Mesenchymal stem cell (in vitro differentiated cells and primary cell): ENCODE measurements at regions not wholly inside any gene's neighbourhood (a gene's known extent, or its start where the extent isn't known, plus 50 kb on each side); places are given as distances from the start of the nearest gene placed in this dataset.

Experiments
- DNase-seq: peaks from one replicate; pipeline ENCODE4 v3.0.0-alpha.2; 2013
- H2AFZ ChIP-seq: one replicate; pipeline ENCODE4 v1.6.1; 2013; ENCODE audit warnings: low read depth, mild to moderate bottlenecking, control low read depth, inconsistent platforms, low read length, moderate library complexity
- H2AK5ac ChIP-seq: 2 replicates; pipeline ENCODE4 v1.6.1; 2013; ENCODE audit warnings: low read length, moderate library complexity, mild to moderate bottlenecking, inconsistent platforms; ENCODE audit not compliant: severe bottlenecking
- H2BK120ac ChIP-seq: one replicate; pipeline ENCODE4 v1.6.1; 2013; ENCODE audit warnings: low read depth, mild to moderate bottlenecking, inconsistent platforms, low read length, moderate library complexity
- H2BK12ac ChIP-seq, 2 experiments: one replicate each; pipeline ENCODE4 v1.6.1; 2013; ENCODE audit warnings: inconsistent platforms in 2 of 2, low read length in 2 of 2, mild to moderate bottlenecking in 2 of 2, moderate library complexity in 2 of 2, control low read depth in 1 of 2
- H2BK15ac ChIP-seq: one replicate; pipeline ENCODE4 v1.6.1; 2013; ENCODE audit warnings: mild to moderate bottlenecking, low read depth, inconsistent platforms; ENCODE audit not compliant: poor library complexity, severe bottlenecking
- H2BK5ac ChIP-seq: 2 replicates; pipeline ENCODE4 v1.6.1; 2013; ENCODE audit warnings: low read depth, mild to moderate bottlenecking, low read length, control low read depth, inconsistent platforms; ENCODE audit not compliant: poor library complexity, severe bottlenecking
- H3K14ac ChIP-seq, 2 experiments: one replicate each; pipeline ENCODE4 v1.6.1; 2013; ENCODE audit warnings: inconsistent platforms in 2 of 2, low read length in 2 of 2, control low read depth in 1 of 2, mild to moderate bottlenecking in 1 of 2, moderate library complexity in 1 of 2
- H3K18ac ChIP-seq, 2 experiments: one replicate each; pipeline ENCODE4 v1.6.1; 2013; ENCODE audit warnings: inconsistent platforms in 2 of 2, low read length in 2 of 2, control low read depth in 1 of 2, low read depth in 1 of 2, mild to moderate bottlenecking in 1 of 2
- H3K23ac ChIP-seq, 2 experiments: one replicate each; pipeline ENCODE4 v1.6.1; 2013; ENCODE audit warnings: inconsistent platforms in 2 of 2, low read length in 2 of 2, mild to moderate bottlenecking in 2 of 2, moderate library complexity in 2 of 2, control low read depth in 1 of 2
- H3K27ac ChIP-seq: 2 replicates; pipeline ENCODE4 v1.5.1; 2013; ENCODE audit warnings: mild to moderate bottlenecking, moderate library complexity, low read length, control low read depth, inconsistent platforms; ENCODE audit not compliant: poor library complexity, severe bottlenecking
- H3K27me3 ChIP-seq, 2 experiments: 2 replicates each; pipeline versions ENCODE4 v1.6.1 to v1.7.0; 2013; ENCODE audit warnings: low read length in 2 of 2, mild to moderate bottlenecking in 2 of 2, moderate library complexity in 2 of 2, control low read depth in 1 of 2, inconsistent platforms in 1 of 2; ENCODE audit not compliant: control insufficient read depth in 1 of 2, insufficient read depth in 1 of 2
- H3K36me3 ChIP-seq, 2 experiments: 2 replicates each; pipeline versions ENCODE4 v1.6.1 to v1.7.0; 2013; ENCODE audit warnings: low read length in 2 of 2, control low read depth in 1 of 2, inconsistent platforms in 1 of 2, low read depth in 1 of 2, mild to moderate bottlenecking in 1 of 2; ENCODE audit not compliant: insufficient read depth in 2 of 2, control insufficient read depth in 1 of 2
- H3K4ac ChIP-seq, 2 experiments: one replicate each; pipeline ENCODE4 v1.6.1; 2013; ENCODE audit warnings: inconsistent platforms in 2 of 2, low read length in 2 of 2, mild to moderate bottlenecking in 2 of 2, moderate library complexity in 2 of 2, control low read depth in 1 of 2, low read depth in 1 of 2
- H3K4me1 ChIP-seq: 2 replicates; pipeline ENCODE4 v1.6.1; 2013; ENCODE audit warnings: low read depth, low read length, control low read depth; ENCODE audit not compliant: control insufficient read depth, insufficient read depth
- H3K4me2 ChIP-seq: 2 replicates; pipeline ENCODE4 v1.6.1; 2013; ENCODE audit warnings: low read length, mild to moderate bottlenecking, inconsistent platforms; ENCODE audit not compliant: poor library complexity, severe bottlenecking
- H3K4me3 ChIP-seq, 2 experiments: 2 replicates each; pipeline versions ENCODE4 v1.5.1 to v1.7.0; 2013; ENCODE audit warnings: low read length in 2 of 2, mild to moderate bottlenecking in 2 of 2, control low read depth in 1 of 2, low read depth in 1 of 2; ENCODE audit not compliant: insufficient read depth in 1 of 2
- H3K79me1 ChIP-seq: replicated peaks from 2 replicates; pipeline ENCODE4 v1.6.1; 2013; ENCODE audit warnings: mild to moderate bottlenecking, control low read depth, low read length, inconsistent platforms; ENCODE audit not compliant: poor library complexity, severe bottlenecking
- H3K9ac ChIP-seq: 2 replicates; pipeline ENCODE4 v1.7.0; 2013; ENCODE audit warnings: mild to moderate bottlenecking, low read length, moderate library complexity
- H3K9me3 ChIP-seq: 2 replicates; pipeline ENCODE4 v1.7.0; 2013; ENCODE audit warnings: mild to moderate bottlenecking, low read length; ENCODE audit not compliant: control insufficient read depth
- H4K8ac ChIP-seq: one replicate; pipeline ENCODE4 v1.6.1; 2013; ENCODE audit warnings: inconsistent platforms, mild to moderate bottlenecking, low read length, moderate library complexity
- H4K91ac ChIP-seq: one replicate; pipeline ENCODE4 v1.6.1; 2013; ENCODE audit warnings: mild to moderate bottlenecking, low read length, inconsistent platforms
- WGBS: methylation state at CpG from one replicate; pipeline ENCODE4 v1.1.7; 2013; ENCODE audit warnings: mixed read lengths; 5-methylcytosine and 5-hydroxymethylcytosine counted together

GRCh38 chr16:6331770-6332169, 1000.9 kb upstream of the RBFOX1 start:
- no peak overlapping the region for H2AK5ac ChIP-seq
- H2BK12ac ChIP-seq, result no peak overlapping the region
- peaks cover 12% of the 10 kb centered on the region for H3K9me3 ChIP-seq
- H3K14ac ChIP-seq, result no peak overlapping the region
- H3K23ac ChIP-seq, result no peak overlapping the region
- WGBS, result 30% methylated on average over 3 of the region's 3 CpGs
- no peak overlapping the region for H3K4me3 ChIP-seq
- DNase-seq, result no peak
- H3K4me2 ChIP-seq, result no peak overlapping the region
- H3K18ac ChIP-seq, result no peak overlapping the region
- no peak overlapping the region for H3K4ac ChIP-seq
- H3K9ac ChIP-seq, result no peak overlapping the region
- no peak overlapping the region for H4K8ac ChIP-seq
- no peak overlapping the region for H2BK5ac ChIP-seq
- H3K79me1 ChIP-seq, result no peaks in the 10 kb centered on the region
- no peak overlapping the region for H2AFZ ChIP-seq
- H2BK120ac ChIP-seq, result no peak overlapping the region
- no peaks in the 10 kb centered on the region for H3K36me3 ChIP-seq
- no peak overlapping the region for H2BK15ac ChIP-seq
- H3K27me3 ChIP-seq, result no peaks in the 10 kb centered on the region
- no peaks in the 10 kb centered on the region for H3K4me1 ChIP-seq
- H4K91ac ChIP-seq, result no peak overlapping the region
- no peak overlapping the region for H3K27ac ChIP-seq

DNA sequence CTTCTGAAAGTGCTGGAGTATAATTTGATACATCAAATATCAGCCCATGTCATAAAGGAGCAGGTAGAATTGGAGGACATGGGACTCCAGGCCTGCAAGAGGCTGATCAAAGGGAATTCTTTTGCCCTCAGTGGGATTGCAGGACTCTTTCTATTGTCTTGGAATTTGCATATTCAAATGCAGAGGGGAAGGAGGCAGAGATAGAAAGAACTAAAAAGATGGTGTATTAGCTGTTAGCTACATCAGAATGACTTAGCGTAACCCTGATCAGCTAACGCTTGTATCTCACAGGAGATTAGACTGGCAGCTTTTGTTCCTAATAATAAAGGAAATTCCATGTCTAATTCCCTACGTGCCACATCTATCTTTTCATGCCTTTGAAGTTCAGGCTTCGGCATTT, 1014.7 kb upstream of the RBFOX1 start:
- no peak overlapping the region for H2AK5ac ChIP-seq
- no peak overlapping the region for H4K8ac ChIP-seq
- 82% methylated on average over 2 of the region's 4 CpGs for WGBS
- DNase-seq, result no peak
- no peaks in the 10 kb centered on the region for H3K36me3 ChIP-seq
- H2BK15ac ChIP-seq, result no peak overlapping the region
- no peak overlapping the region for H3K4ac ChIP-seq
- no peak overlapping the region for H3K23ac ChIP-seq
- no peak overlapping the region for H3K18ac ChIP-seq
- no peak overlapping the region for H2AFZ ChIP-seq
- H3K9me3 ChIP-seq, result peaks cover 2% of the 10 kb centered on the region
- no peak overlapping the region for H3K4me2 ChIP-seq
- H2BK5ac ChIP-seq, result no peak overlapping the region
- no peaks in the 10 kb centered on the region for H3K4me1 ChIP-seq
- no peak overlapping the region for H2BK120ac ChIP-seq
- no peak overlapping the region for H3K27ac ChIP-seq
- H3K79me1 ChIP-seq, result no peaks in the 10 kb centered on the region
- H3K4me3 ChIP-seq, result no peak overlapping the region
- H3K27me3 ChIP-seq, result no peaks in the 10 kb centered on the region
- no peak overlapping the region for H3K9ac ChIP-seq
- no peak overlapping the region for H3K14ac ChIP-seq
- no peak overlapping the region for H2BK12ac ChIP-seq
- H4K91ac ChIP-seq, result no peak overlapping the region

DNA sequence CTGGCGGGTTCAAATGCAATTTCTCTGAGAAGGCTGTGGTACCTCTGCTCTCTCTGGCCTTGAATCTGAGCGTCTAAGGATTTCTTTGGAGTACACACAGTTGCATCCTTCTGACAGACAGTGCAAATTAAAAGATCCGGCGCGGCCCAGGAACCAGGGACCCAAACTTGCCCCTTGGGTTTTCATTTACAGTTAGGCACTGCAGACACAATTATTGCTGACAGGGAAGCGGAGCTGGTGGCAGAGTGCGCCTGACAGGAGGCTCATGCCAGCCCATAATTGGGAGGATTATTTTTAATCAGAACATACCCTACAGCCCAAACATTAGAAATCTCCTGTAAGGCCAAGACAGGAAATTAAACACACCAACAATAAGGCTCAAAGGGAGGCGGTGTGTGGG, 1023.4 kb upstream of the RBFOX1 start:
- no peak overlapping the region for H3K14ac ChIP-seq
- no peaks in the 10 kb centered on the region for H3K27me3 ChIP-seq
- no peak overlapping the region for H4K8ac ChIP-seq
- no peak overlapping the region for H2AK5ac ChIP-seq
- H3K4me2 ChIP-seq, result no peak overlapping the region
- H3K4me3 ChIP-seq, result no peak overlapping the region
- no peak overlapping the region for H2BK15ac ChIP-seq
- H3K27ac ChIP-seq, result no peak overlapping the region
- H3K79me1 ChIP-seq, result no peaks in the 10 kb centered on the region
- H3K23ac ChIP-seq, result no peak overlapping the region
- no peak overlapping the region for H2BK5ac ChIP-seq
- no peak overlapping the region for H3K18ac ChIP-seq
- H3K36me3 ChIP-seq, result no peaks in the 10 kb centered on the region
- no peak overlapping the region for H3K4ac ChIP-seq
- no peak for DNase-seq
- WGBS, result 84% methylated on average over 8 of the region's 8 CpGs
- H2BK120ac ChIP-seq, result no peak overlapping the region
- no peak overlapping the region for H3K9ac ChIP-seq
- H2AFZ ChIP-seq, result no peak overlapping the region
- no peak overlapping the region for H4K91ac ChIP-seq
- no peaks in the 10 kb centered on the region for H3K4me1 ChIP-seq
- peaks cover 2% of the 10 kb centered on the region for H3K9me3 ChIP-seq
- no peak overlapping the region for H2BK12ac ChIP-seq

DNA sequence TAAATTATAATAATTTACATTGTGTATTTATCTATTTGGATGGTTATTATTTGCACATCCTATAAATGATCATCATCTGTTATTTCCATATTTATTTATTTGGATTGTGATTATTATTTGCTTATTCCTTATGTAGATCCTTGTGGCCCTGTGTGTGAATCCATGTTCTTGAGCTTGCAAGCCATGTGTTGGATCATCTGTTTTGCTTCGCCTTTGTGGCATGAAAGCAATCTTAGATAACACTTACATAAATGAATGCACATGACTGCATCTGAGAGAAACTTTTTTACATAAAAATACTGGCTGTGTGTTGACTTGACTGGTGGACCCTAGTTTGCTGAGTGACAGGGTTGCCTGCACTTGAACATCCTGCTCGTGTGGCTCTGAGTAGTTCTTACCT, 1024.5 kb upstream of the RBFOX1 start:
- Histone ChIP-seq H3K14ac (no peak overlapping the region), H3K9ac (no peak overlapping the region), H2AFZ (no peak overlapping the region), H2BK120ac (no peak overlapping the region), H2BK12ac (no peak overlapping the region), H3K4me2 (no peak overlapping the region), H3K23ac (no peak overlapping the region), H2AK5ac (no peak overlapping the region), H3K27me3 (no peaks in the 10 kb centered on the region), H4K91ac (no peak overlapping the region), H3K27ac (no peak overlapping the region), H3K4me1 (no peaks in the 10 kb centered on the region), H3K79me1 (no peaks in the 10 kb centered on the region), H3K36me3 (no peaks in the 10 kb centered on the region), H2BK15ac (no peak overlapping the region), H3K18ac (no peak overlapping the region), H3K9me3 (peaks cover 1% of the 10 kb centered on the region), H3K4me3 (no peak overlapping the region), H4K8ac (no peak overlapping the region), H2BK5ac (no peak overlapping the region), H3K4ac (no peak overlapping the region)
- WGBS, result 68% methylated on average over 2 of the region's 2 CpGs
- no peak for DNase-seq
